ENCODE measurements at regions not wholly inside any gene's neighbourhood (a gene's known extent, or its start where the extent isn't known, plus 50 kb on each side); places are given as distances from the start of the nearest gene placed in this dataset.

DNA sequence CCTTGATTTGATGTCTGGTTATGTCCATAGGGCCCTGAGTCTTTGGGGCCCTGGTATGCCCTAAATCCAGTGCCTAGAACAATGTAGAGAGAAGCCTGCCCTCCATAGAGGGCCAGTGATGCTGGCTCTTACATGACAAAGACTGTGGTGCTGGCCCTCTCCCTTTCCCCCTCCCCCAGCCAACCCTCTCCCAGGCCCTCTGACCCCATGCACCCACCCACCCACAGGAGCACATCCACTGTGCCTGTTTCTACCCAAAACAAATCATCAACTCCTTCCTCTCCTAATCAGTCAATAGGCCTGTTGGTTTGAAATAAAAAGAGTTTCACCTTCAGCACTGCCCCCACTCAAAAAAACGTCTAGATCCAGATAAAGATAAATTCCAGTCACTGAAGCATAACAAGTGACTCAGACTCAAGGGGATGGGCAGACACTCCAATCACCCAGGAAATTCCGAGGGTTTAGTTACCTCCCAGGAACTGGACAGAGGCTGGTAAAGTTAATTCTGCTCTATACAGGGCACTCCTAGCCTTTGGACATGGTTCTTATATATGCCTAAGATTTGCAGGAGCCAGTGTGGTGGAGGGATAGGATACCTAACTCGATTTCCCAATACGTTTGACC is 144.8 kb upstream of the VANGL1 start (continued):
- peak; percentile 35; the same call in 1 of the 2 replicates for TF ChIP-seq SIN3A (IDR thresholded peaks at IDR 0.05; ENCODE audit: borderline replicate concordance, low read depth, low read length)
- TF ChIP-seq, protein P1, sequence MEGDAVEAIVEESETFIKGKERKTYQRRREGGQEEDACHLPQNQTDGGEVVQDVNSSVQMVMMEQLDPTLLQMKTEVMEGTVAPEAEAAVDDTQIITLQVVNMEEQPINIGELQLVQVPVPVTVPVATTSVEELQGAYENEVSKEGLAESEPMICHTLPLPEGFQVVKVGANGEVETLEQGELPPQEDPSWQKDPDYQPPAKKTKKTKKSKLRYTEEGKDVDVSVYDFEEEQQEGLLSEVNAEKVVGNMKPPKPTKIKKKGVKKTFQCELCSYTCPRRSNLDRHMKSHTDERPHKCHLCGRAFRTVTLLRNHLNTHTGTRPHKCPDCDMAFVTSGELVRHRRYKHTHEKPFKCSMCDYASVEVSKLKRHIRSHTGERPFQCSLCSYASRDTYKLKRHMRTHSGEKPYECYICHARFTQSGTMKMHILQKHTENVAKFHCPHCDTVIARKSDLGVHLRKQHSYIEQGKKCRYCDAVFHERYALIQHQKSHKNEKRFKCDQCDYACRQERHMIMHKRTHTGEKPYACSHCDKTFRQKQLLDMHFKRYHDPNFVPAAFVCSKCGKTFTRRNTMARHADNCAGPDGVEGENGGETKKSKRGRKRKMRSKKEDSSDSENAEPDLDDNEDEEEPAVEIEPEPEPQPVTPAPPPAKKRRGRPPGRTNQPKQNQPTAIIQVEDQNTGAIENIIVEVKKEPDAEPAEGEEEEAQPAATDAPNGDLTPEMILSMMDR (IDR thresholded peaks at IDR 0.05) = no peak
- TF ChIP-seq, protein P2, sequence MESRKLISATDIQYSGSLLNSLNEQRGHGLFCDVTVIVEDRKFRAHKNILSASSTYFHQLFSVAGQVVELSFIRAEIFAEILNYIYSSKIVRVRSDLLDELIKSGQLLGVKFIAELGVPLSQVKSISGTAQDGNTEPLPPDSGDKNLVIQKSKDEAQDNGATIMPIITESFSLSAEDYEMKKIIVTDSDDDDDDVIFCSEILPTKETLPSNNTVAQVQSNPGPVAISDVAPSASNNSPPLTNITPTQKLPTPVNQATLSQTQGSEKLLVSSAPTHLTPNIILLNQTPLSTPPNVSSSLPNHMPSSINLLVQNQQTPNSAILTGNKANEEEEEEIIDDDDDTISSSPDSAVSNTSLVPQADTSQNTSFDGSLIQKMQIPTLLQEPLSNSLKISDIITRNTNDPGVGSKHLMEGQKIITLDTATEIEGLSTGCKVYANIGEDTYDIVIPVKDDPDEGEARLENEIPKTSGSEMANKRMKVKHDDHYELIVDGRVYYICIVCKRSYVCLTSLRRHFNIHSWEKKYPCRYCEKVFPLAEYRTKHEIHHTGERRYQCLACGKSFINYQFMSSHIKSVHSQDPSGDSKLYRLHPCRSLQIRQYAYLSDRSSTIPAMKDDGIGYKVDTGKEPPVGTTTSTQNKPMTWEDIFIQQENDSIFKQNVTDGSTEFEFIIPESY (IDR thresholded peaks at IDR 0.05; ENCODE audit: borderline replicate concordance, low read depth) = 0 out of 2 replicates have a peak, but pooled peaks have one; percentile 18
- TF ChIP-seq EP300 (IDR thresholded peaks at IDR 0.05; ENCODE audit: borderline replicate concordance in 1 of 2, low read depth in 1 of 2, low read length in 1 of 2) = peak in 1 of 2 experiments; percentile 87; a peak in 1 of 4 replicates
- TF ChIP-seq TAF1 (IDR thresholded peaks at IDR 0.05; ENCODE audit: borderline replicate concordance, low read depth, low read length) = no peak
- no peak for TF ChIP-seq GATA2 (CRISPR knock-in tag; IDR thresholded peaks at IDR 0.05)
- TF ChIP-seq, protein P3, sequence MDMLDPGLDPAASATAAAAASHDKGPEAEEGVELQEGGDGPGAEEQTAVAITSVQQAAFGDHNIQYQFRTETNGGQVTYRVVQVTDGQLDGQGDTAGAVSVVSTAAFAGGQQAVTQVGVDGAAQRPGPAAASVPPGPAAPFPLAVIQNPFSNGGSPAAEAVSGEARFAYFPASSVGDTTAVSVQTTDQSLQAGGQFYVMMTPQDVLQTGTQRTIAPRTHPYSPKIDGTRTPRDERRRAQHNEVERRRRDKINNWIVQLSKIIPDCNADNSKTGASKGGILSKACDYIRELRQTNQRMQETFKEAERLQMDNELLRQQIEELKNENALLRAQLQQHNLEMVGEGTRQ (IDR thresholded peaks at IDR 0.05; ENCODE audit: borderline replicate concordance, low read depth, low read length) = no peak
- no peak for TF ChIP-seq GABPA (IDR thresholded peaks at IDR 0.05; ENCODE audit: low read depth)
- peak; percentile 22; the same call in 1 of the 2 replicates for TF ChIP-seq POLR2AphosphoS5 (IDR thresholded peaks at IDR 0.05; ENCODE audit: low read depth, low read length)
- no peak for TF ChIP-seq NRF1 (IDR thresholded peaks at IDR 0.05; ENCODE audit: low read depth, low read length)
- TF ChIP-seq, protein P4, sequence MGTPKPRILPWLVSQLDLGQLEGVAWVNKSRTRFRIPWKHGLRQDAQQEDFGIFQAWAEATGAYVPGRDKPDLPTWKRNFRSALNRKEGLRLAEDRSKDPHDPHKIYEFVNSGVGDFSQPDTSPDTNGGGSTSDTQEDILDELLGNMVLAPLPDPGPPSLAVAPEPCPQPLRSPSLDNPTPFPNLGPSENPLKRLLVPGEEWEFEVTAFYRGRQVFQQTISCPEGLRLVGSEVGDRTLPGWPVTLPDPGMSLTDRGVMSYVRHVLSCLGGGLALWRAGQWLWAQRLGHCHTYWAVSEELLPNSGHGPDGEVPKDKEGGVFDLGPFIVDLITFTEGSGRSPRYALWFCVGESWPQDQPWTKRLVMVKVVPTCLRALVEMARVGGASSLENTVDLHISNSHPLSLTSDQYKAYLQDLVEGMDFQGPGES (IDR thresholded peaks at IDR 0.05; ENCODE audit: low read depth, low read length) = no peak
- TF ChIP-seq FOXM1 (IDR thresholded peaks at IDR 0.05; ENCODE audit: low read depth) = no peak
- TF ChIP-seq RAD21 (IDR thresholded peaks at IDR 0.05; ENCODE audit: low read length) = no peak

DNA sequence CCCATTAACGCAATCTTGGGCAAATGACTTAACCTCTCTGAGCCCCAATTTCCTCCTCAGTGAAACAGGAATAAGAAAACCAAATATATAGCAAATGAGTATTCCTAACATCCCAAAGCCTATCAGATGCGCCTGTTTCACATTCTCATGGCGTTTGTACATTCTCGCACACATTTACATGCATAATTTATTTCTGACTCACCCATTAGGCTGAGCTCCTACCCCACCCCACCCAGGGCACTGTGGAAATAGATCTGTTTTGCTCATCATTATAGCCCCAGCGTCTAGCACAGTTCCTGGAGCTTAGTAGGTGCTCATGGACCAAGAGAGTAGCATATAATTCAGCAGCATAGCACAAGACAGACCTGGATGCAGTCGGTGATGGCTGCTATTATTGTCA is 146.1 kb upstream of the VANGL1 start:
- no peaks in the 10 kb centered on the region for H3K36me3 ChIP-seq (replicated peaks in 1 of 2; ENCODE audit: control insufficient read depth in 1 of 2, insufficient read depth in 2 of 2, low read length in 1 of 2)
- no peaks in the 10 kb centered on the region for H3K79me2 ChIP-seq (ENCODE audit: insufficient read depth)
- H3K9ac ChIP-seq = peak overlapping the region; percentile 3; the same call in 1 of the 2 replicates
- H3K4me1 ChIP-seq (ENCODE audit: control insufficient read depth in 1 of 2, insufficient read depth in 2 of 2, low read depth in 1 of 2, low read length in 1 of 2) = peaks cover 15 to 34% of the 10 kb centered on the region in 2 experiments; a peak in 3 of 4 replicates
- H3K4me3 ChIP-seq (ENCODE audit: low read depth in 2 of 2, low read length in 1 of 2) = no peak overlapping the region
- no peaks in the 10 kb centered on the region for H3K9me3 ChIP-seq
- H3K27me3 ChIP-seq (ENCODE audit: insufficient read depth) = no peaks in the 10 kb centered on the region
- 51% methylated on average over 6 of the region's 6 CpGs for WGBS (ENCODE audit: low lambda C conversion rate)
- peaks cover 5% of the 10 kb centered on the region for H3F3A ChIP-seq (replicated peaks; ENCODE audit: insufficient read depth)
- no peak for DNase-seq
- peak overlapping the region; percentile 25 for H3K4me2 ChIP-seq
- peak overlapping the region in 1 of 2 experiments; percentile 67; a peak in 2 of 4 replicates for H3K27ac ChIP-seq (ENCODE audit: low read depth in 2 of 2, low read length in 1 of 2)
- TF ChIP-seq, protein P5, sequence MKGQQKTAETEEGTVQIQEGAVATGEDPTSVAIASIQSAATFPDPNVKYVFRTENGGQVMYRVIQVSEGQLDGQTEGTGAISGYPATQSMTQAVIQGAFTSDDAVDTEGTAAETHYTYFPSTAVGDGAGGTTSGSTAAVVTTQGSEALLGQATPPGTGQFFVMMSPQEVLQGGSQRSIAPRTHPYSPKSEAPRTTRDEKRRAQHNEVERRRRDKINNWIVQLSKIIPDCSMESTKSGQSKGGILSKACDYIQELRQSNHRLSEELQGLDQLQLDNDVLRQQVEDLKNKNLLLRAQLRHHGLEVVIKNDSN (IDR thresholded peaks at IDR 0.05; ENCODE audit: borderline replicate concordance, low read depth) = no peak
- TF ChIP-seq FOSL2 (IDR thresholded peaks at IDR 0.05; ENCODE audit: borderline replicate concordance, low read depth) (peak; percentile 53; the same call in 1 of the 2 replicates), JUND (IDR thresholded peaks at IDR 0.05) (peak; percentile 63)
- H2AFZ ChIP-seq (ENCODE audit: low read depth) = 0 out of 2 replicates have a peak overlapping the region, but pooled peaks have one; percentile 64
- no peaks in the 10 kb centered on the region for H4K20me1 ChIP-seq (ENCODE audit: insufficient read depth)
- ChIA-PET POLR2A (no interaction called here), CTCF (interaction anchor here (1.0 to 1.5 kb wide), 3 partner anchors 11 to 357 kb away, joined by 3 to 4 read pairs (median 4); no protein-coding TSS in a partner anchor)
- H3K9me2 ChIP-seq = no peaks in the 10 kb centered on the region
